ENCODE measurements at regions not wholly inside any gene's neighbourhood (a gene's known extent, or its start where the extent isn't known, plus 50 kb on each side); places are given as distances from the start of the nearest gene placed in this dataset.

DNA sequence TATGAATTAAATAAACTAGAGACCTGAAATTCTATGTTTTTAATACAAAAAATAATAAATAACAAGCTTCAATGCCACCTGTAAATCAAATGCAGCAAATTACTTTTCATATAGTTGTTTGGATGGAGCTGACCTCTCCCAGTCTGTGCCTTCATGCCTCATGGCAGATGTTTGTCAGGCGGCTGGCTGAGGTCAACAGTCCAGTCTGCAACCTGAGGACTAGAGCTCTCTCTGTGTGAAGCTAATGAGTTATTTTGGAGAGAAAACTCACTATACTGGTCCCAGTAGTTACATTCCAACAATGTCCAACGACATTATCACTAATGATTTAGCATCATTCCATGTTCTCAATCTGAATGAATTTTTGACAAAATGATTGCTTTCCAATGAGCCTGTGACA lies 746.2 kb upstream of the POM121L12 start:
- intact Hi-C loops (cut with micrococcal nuclease; ENCODE audit: unreplicated experiment), result no loop called here
- CTCF ChIA-PET, result no interaction called here

DNA sequence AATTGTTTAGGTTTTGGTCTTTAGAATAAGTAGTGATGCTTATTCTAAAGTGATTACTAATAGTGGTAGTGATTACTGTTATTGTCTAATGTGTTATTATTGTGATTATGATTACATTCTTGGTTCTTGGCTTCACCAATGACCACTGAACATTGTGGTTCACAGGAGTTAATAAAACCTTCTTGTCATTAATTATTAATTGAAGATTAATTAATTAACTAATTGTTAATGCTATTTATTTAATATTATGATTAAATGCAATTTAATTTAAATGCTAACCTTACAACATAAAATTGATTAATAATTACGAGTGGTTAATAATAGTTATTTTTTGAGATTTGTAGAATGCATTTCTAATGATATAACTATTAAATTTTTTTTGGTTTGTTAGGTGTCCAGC lies 747.7 kb upstream of the POM121L12 start:
- CTCF ChIA-PET, result no interaction called here
- POLR2A ChIA-PET (ENCODE audit: unreplicated experiment), result no interaction called here
- Histone ChIP-seq H3K4me2 (no peak overlapping the region), H2AFZ (no peak overlapping the region), H3K36me3 (ENCODE audit: low read depth) (no peaks in the 10 kb centered on the region), H3K27ac (no peak overlapping the region), H3K27me3 (ENCODE audit: insufficient read depth, low read depth) (no peaks in the 10 kb centered on the region), H3K9me2 (ENCODE audit: insufficient read depth) (no peaks in the 10 kb centered on the region), H3K4me3 (no peak overlapping the region), H4K20me1 (ENCODE audit: insufficient read depth) (no peaks in the 10 kb centered on the region), H3K79me2 (ENCODE audit: low read depth) (no peaks in the 10 kb centered on the region), H3K9me3 (ENCODE audit: insufficient read depth, low read depth) (no peaks in the 10 kb centered on the region), H3K4me1 (replicated peaks; ENCODE audit: insufficient read depth) (no peaks in the 10 kb centered on the region), H3F3A (ENCODE audit: insufficient read depth, low read depth) (no peaks in the 10 kb centered on the region)
- intact Hi-C loops (cut with micrococcal nuclease; ENCODE audit: unreplicated experiment), result no loop called here
- DNase-seq, result no peak
- no TSS peak for BruUV-seq (replicated peaks)
- TF ChIP-seq, protein P1, sequence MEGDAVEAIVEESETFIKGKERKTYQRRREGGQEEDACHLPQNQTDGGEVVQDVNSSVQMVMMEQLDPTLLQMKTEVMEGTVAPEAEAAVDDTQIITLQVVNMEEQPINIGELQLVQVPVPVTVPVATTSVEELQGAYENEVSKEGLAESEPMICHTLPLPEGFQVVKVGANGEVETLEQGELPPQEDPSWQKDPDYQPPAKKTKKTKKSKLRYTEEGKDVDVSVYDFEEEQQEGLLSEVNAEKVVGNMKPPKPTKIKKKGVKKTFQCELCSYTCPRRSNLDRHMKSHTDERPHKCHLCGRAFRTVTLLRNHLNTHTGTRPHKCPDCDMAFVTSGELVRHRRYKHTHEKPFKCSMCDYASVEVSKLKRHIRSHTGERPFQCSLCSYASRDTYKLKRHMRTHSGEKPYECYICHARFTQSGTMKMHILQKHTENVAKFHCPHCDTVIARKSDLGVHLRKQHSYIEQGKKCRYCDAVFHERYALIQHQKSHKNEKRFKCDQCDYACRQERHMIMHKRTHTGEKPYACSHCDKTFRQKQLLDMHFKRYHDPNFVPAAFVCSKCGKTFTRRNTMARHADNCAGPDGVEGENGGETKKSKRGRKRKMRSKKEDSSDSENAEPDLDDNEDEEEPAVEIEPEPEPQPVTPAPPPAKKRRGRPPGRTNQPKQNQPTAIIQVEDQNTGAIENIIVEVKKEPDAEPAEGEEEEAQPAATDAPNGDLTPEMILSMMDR (conservative IDR thresholded peaks at IDR 0.05), result no peak
- TF ChIP-seq EZH2 (IDR thresholded peaks at IDR 0.05; ENCODE audit: low read depth), result no peak

More for the DNA sequence above, 746.2 kb upstream of the POM121L12 start:
- H2AFZ ChIP-seq, result no peak overlapping the region
- POLR2A ChIA-PET (ENCODE audit: unreplicated experiment), result no interaction called here
- no peaks in the 10 kb centered on the region for H3K9me2 ChIP-seq (ENCODE audit: insufficient read depth)
- no peak overlapping the region for H3K4me2 ChIP-seq
- H3F3A ChIP-seq (ENCODE audit: insufficient read depth, low read depth), result no peaks in the 10 kb centered on the region
- no peak for DNase-seq
- H3K79me2 ChIP-seq (ENCODE audit: low read depth), result no peaks in the 10 kb centered on the region
- H3K4me3 ChIP-seq, result no peak overlapping the region
- no peaks in the 10 kb centered on the region for H3K9me3 ChIP-seq (ENCODE audit: insufficient read depth, low read depth)
- H3K36me3 ChIP-seq (ENCODE audit: low read depth), result no peaks in the 10 kb centered on the region
- H3K4me1 ChIP-seq (replicated peaks; ENCODE audit: insufficient read depth), result no peaks in the 10 kb centered on the region
- H3K27me3 ChIP-seq (ENCODE audit: insufficient read depth, low read depth), result no peaks in the 10 kb centered on the region
- H4K20me1 ChIP-seq (ENCODE audit: insufficient read depth), result no peaks in the 10 kb centered on the region
- no TSS peak for BruUV-seq (replicated peaks)
- no peak overlapping the region for H3K27ac ChIP-seq
- no peak for TF ChIP-seq EZH2 (IDR thresholded peaks at IDR 0.05; ENCODE audit: low read depth)
- TF ChIP-seq, protein P1 (conservative IDR thresholded peaks at IDR 0.05), result no peak

DNA sequence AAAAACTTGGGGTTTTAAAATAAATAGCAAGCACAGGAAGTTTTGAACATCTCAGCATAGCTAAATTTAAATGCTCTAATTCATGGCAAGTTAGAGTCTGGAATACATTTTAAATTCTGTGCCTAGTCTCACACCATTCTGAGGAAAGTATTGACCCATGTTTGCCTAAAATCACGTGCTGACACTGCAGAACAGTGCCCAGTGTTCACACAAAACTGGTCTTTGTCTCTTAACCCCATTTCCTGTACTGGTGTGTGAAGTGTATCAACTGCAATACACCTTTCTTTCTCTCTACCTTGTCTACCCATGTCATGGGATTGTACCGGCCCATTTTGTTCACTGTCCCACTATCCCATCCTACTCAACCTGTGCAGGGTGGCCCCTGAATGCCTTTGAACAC lies 749.7 kb upstream of the POM121L12 start:
- no peak for DNase-seq
- TF ChIP-seq, protein P1 (conservative IDR thresholded peaks at IDR 0.05), result no peak
- no peak for TF ChIP-seq EZH2 (IDR thresholded peaks at IDR 0.05; ENCODE audit: low read depth)
- H3K36me3 ChIP-seq (ENCODE audit: low read depth), result no peaks in the 10 kb centered on the region
- CTCF ChIA-PET, result no interaction called here
- H4K20me1 ChIP-seq (ENCODE audit: insufficient read depth), result no peaks in the 10 kb centered on the region
- intact Hi-C loops (cut with micrococcal nuclease; ENCODE audit: unreplicated experiment), result no loop called here
- POLR2A ChIA-PET (ENCODE audit: unreplicated experiment), result no interaction called here
- no peak overlapping the region for H3K27ac ChIP-seq
- no peak overlapping the region for H3K4me3 ChIP-seq
- no peaks in the 10 kb centered on the region for H3K9me3 ChIP-seq (ENCODE audit: insufficient read depth, low read depth)
- BruUV-seq (replicated peaks), result no TSS peak
- no peaks in the 10 kb centered on the region for H3K79me2 ChIP-seq (ENCODE audit: low read depth)
- H3K9me2 ChIP-seq (ENCODE audit: insufficient read depth), result no peaks in the 10 kb centered on the region
- H3K4me1 ChIP-seq (replicated peaks; ENCODE audit: insufficient read depth), result no peaks in the 10 kb centered on the region
- no peaks in the 10 kb centered on the region for H3F3A ChIP-seq (ENCODE audit: insufficient read depth, low read depth)
- no peak overlapping the region for H3K4me2 ChIP-seq
- H3K27me3 ChIP-seq (ENCODE audit: insufficient read depth, low read depth), result no peaks in the 10 kb centered on the region
- H2AFZ ChIP-seq, result no peak overlapping the region
